Neural progenitor cell (in vitro differentiated cells): ENCODE measurements at regions not wholly inside any gene's neighbourhood (a gene's known extent, or its start where the extent isn't known, plus 50 kb on each side); places are given as distances from the start of the nearest gene placed in this dataset.

Experiments
- EZH2phosphoT487 ChIP-seq: fragments of 200-600 bp; sonication (generic); IDR thresholded peaks from 2 replicates; pipeline ENCODE4 v1.6.1; 2017; ENCODE audit warnings: antibody characterized with exemption
- TF ChIP-seq, protein P1 (sequence below): fragments of 200-600 bp; sonication (generic); IDR thresholded peaks from 2 replicates; pipeline ENCODE4 v1.5.1; 2017; ENCODE audit warnings: antibody characterized with exemption, mild to moderate bottlenecking

DNA sequence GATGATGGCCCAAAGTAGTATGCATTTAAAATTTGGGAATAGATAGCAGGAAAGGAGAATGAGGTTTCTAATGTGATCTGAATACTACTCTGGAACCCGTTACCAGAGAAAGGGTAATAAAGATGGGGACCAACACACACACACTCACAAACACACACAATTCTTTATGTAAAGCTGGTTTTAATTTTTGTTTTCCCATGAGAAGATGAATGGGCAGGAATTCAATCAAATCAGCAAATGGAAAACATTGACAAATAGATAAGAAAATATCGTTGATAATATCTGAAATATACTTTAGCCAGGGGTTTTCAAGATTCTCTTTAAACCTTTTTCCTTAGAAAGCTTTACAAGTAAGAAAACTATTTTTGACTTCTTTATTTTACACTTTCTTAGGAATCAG, 303.0 kb downstream of the PRL start:
- TF ChIP-seq, protein P1, sequence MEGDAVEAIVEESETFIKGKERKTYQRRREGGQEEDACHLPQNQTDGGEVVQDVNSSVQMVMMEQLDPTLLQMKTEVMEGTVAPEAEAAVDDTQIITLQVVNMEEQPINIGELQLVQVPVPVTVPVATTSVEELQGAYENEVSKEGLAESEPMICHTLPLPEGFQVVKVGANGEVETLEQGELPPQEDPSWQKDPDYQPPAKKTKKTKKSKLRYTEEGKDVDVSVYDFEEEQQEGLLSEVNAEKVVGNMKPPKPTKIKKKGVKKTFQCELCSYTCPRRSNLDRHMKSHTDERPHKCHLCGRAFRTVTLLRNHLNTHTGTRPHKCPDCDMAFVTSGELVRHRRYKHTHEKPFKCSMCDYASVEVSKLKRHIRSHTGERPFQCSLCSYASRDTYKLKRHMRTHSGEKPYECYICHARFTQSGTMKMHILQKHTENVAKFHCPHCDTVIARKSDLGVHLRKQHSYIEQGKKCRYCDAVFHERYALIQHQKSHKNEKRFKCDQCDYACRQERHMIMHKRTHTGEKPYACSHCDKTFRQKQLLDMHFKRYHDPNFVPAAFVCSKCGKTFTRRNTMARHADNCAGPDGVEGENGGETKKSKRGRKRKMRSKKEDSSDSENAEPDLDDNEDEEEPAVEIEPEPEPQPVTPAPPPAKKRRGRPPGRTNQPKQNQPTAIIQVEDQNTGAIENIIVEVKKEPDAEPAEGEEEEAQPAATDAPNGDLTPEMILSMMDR: no peak
- TF ChIP-seq EZH2phosphoT487: no peak
